Lower leg skin (tissue), 4 donors: ENCODE measurements at regions not wholly inside any gene's neighbourhood (a gene's known extent, or its start where the extent isn't known, plus 50 kb on each side); places are given as distances from the start of the nearest gene placed in this dataset.

Source experiments
- DNase-seq, 2 donors: peaks; one replicate each; pipeline ENCODE4 v3.0.0-alpha.2; 2019; ENCODE audit warnings: low spot score in 2 of 2
- H3K4me3 ChIP-seq: fragments of 200-600 bp; sonication (generic); 2 replicates; pipeline ENCODE4 v1.5.1; 2017; ENCODE audit warnings: mild to moderate bottlenecking, low read depth; ENCODE audit not compliant: poor library complexity, severe bottlenecking
- POLR2A ChIP-seq, 2 donors: fragments of 450-650 bp; IDR thresholded peaks; one replicate each; pipeline ENCODE4 v1.6.1; 2016 to 2017; ENCODE audit warnings: antibody characterized with exemption in 2 of 2, mild to moderate bottlenecking in 1 of 2, moderate library complexity in 1 of 2
- WGBS, 2 donors: methylation state at CpG; one replicate each; pipeline ENCODE4 v1.1.5; 2018; 5-methylcytosine and 5-hydroxymethylcytosine counted together
- intact Hi-C: fragments of 100-400 bp; cut with DNase I; formaldehyde crosslinking; loops from one replicate; pipeline ENCODE4 v1.15.0; 2023; ENCODE audit warnings: low total_unique reads
- TF ChIP-seq, protein P1 (sequence below), 3 donors: fragments of 450-650 bp; IDR thresholded peaks; one replicate each; pipeline ENCODE4 v1.5.1; 2016; ENCODE audit warnings: antibody characterized with exemption in 3 of 3, mild to moderate bottlenecking in 3 of 3, moderate library complexity in 2 of 3

DNA sequence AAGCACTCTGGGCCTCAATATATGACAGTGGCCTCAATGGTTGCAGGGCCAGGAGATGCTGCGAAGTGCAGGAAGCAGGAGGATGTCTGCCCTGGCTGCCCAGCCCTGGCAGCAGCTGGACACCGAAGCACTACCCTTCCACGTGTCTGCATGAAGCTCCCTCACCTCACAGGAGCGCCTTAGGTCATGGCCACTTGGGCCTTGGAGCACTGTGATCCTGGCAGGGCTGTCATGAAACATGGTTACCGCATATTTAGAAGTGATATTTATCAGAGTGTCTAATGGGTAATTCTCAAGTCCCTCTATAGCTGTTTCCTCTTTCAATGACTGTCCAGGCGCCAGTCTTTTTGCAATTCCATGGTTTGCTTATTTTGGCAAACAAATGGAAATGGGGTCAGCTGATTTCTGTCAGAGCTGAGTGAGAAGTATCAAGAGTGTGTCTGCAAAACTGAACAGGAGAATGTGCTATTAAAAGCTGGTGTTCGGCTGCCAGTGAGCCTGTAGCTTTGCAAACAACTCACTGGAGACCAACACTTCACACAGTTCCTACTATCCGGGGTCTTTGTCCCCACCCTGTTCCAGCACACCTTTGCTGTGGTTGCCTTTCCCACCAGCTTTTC, 285.9 kb downstream of the KIF4B start:
- intact Hi-C loops, result no loop called here
- WGBS, 2 donors, result 83 to 84% methylated on average over 7 to 8 of the region's 8 CpGs
- DNase-seq, result no peak
- no peak overlapping the region for H3K4me3 ChIP-seq
- TF ChIP-seq POLR2A (IDR thresholded peaks at IDR 0.05), result no peak
- TF ChIP-seq, protein P1, sequence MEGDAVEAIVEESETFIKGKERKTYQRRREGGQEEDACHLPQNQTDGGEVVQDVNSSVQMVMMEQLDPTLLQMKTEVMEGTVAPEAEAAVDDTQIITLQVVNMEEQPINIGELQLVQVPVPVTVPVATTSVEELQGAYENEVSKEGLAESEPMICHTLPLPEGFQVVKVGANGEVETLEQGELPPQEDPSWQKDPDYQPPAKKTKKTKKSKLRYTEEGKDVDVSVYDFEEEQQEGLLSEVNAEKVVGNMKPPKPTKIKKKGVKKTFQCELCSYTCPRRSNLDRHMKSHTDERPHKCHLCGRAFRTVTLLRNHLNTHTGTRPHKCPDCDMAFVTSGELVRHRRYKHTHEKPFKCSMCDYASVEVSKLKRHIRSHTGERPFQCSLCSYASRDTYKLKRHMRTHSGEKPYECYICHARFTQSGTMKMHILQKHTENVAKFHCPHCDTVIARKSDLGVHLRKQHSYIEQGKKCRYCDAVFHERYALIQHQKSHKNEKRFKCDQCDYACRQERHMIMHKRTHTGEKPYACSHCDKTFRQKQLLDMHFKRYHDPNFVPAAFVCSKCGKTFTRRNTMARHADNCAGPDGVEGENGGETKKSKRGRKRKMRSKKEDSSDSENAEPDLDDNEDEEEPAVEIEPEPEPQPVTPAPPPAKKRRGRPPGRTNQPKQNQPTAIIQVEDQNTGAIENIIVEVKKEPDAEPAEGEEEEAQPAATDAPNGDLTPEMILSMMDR (IDR thresholded peaks at IDR 0.05), result no peak

DNA sequence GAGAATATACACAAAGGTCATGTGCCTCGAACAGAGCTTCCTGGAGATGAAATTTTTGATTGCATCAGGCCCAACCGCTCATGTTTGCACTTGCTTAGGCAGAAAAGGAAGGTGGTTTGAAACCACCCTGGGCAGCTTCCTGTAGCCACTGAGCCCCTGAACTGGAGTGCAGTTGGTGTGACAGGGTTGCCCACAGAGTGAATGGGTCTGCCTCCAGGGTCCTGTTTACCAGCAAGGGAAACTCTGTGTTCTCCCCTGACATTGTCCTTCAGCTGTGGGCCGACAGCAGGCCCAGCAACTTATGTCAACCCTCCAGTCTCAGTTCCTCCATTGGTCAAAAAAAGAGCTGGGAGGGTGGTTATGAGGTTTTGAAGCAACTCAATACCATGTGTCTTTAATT, 289.6 kb downstream of the KIF4B start:
- 38 to 70% methylated on average over 3 of the region's 3 CpGs for WGBS, 2 donors

DNA sequence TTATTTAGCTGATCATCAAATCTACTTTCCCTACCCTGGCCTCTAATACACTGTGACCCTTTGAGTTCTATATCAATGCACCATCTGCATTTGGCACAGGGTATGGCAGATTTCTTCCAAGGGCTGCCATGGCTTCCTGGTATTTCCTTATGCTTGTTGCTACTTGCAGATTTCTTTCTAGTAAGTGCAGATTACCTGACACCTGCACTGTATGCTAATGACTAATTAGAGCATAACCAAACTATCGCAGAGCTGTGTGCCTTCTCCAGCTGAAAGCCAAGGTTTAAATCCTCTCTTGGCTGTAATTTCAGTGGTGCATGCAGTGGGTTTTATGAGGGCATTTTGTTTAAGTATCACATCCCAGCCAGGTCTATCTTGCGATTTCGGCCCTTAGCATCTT, 293.7 kb downstream of the KIF4B start:
- 56 to 62% methylated on average over 3 of the region's 3 CpGs for WGBS, 2 donors
- intact Hi-C loops, result no loop called here

More for the DNA sequence above, 289.6 kb downstream of the KIF4B start:
- no peak for DNase-seq
- intact Hi-C loops, result no loop called here
- no peak overlapping the region for H3K4me3 ChIP-seq
- TF ChIP-seq, protein P1 (IDR thresholded peaks at IDR 0.05), result no peak
- TF ChIP-seq POLR2A (IDR thresholded peaks at IDR 0.05), result no peak

DNA sequence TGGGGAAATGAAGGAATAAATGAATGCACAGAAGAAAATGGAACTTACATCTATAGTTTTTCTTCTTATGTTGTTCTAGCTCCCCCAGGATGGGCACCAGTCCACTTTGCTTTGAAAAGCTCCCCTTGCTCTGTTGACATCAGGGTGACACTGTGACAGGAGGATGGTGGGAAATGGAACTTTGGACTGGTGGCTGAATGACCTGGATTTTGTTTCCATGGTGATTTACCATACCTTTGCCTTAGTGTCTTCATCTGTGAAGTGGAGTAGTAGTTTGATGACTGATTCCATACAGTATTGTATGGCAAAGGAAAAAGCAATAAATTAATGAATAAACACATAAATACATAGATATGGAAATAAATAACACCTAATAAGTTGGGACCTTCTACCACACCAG, 294.7 kb downstream of the KIF4B start:
- DNase-seq, result no peak
- intact Hi-C loops, result no loop called here
- H3K4me3 ChIP-seq, result no peak overlapping the region
- no peak for TF ChIP-seq POLR2A (IDR thresholded peaks at IDR 0.05)

More for the DNA sequence above, 293.7 kb downstream of the KIF4B start:
- DNase-seq, result no peak
- H3K4me3 ChIP-seq, result no peak overlapping the region
- TF ChIP-seq POLR2A (IDR thresholded peaks at IDR 0.05), result no peak
- TF ChIP-seq, protein P1 (IDR thresholded peaks at IDR 0.05), result no peak

DNA sequence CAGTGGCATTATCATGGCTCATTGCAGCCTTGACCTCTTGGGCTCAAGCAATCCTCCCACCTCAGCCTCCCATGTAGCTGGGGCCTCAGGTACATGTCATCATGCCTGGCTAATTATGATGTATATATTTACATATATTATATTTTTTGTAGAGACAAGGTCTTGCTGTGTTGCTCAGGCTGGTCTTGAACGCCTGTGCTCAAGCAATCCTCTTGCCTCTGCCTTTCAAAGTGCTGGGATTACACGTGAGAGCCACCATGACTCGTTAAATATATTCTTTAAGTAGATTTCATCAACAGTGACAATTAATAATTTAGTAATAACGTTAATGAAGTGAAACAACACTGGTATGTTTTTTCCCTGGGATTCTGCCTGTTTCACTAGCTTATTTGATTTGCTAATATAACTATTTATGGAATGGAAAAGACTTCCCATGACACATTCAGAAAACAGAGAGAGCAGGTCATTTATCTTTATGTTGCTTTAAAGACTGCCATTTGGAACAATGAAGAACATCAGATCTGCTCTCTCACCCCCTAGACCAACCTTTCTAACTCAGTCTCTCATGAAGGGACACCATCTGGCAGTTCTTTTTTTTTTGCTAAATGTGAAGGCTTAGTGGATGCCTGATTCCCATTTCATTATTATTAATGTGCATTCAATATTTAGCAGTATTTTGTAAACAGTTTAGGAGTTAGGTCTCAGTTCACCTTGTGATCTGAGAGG, 295.6 kb downstream of the KIF4B start:
- intact Hi-C loops, result no loop called here
- DNase-seq, result no peak
- H3K4me3 ChIP-seq, result no peak overlapping the region
- TF ChIP-seq, protein P1 (IDR thresholded peaks at IDR 0.05), result no peak
- TF ChIP-seq POLR2A (IDR thresholded peaks at IDR 0.05), result no peak
- 62 to 73% methylated on average over 4 of the region's 4 CpGs for WGBS, 2 donors

DNA sequence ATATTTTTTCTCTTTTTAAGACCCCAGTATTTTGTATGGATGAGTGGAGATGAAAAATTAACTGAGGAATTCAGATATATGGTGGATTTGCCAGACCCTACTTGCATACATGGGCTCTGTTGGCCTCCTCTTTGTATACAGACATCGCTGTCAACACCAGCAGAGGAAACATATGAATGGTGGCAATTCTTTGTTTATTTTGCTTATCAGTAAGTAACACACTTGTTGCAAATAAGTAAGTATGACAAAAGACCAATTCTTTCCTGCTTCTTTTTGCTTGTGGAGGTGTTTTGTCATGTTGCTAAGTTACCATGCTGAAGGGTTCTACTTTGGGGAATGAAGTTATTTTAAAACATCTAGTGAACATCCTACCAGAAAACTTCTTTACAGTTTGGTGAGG, 298.2 kb downstream of the KIF4B start:
- intact Hi-C loops, result no loop called here
- no peak overlapping the region for H3K4me3 ChIP-seq
- 64 to 75% methylated on average over 1 of the region's 1 CpG for WGBS, 2 donors
- DNase-seq, result no peak
- TF ChIP-seq, protein P1 (IDR thresholded peaks at IDR 0.05), result no peak
- no peak for TF ChIP-seq POLR2A (IDR thresholded peaks at IDR 0.05)
